DOHH2 (cell line): ENCODE measurements at regions not wholly inside any gene's neighbourhood (a gene's known extent, or its start where the extent isn't known, plus 50 kb on each side); places are given as distances from the start of the nearest gene placed in this dataset.

Experiments used
- H3F3A ChIP-seq: fragments of 200-600 bp; sonication (generic), shearing (Covaris generic); 2 replicates; pipeline ENCODE4 v1.6.0; 2016; ENCODE audit warnings: antibody characterized with exemption, mild to moderate bottlenecking; ENCODE audit not compliant: control insufficient read depth, insufficient read depth
- H3K27ac ChIP-seq: fragments of 200-600 bp; sonication (generic); 2 replicates; pipeline ENCODE4 v1.5.1; 2014; ENCODE audit warnings: low read depth, mild to moderate bottlenecking, low read length, moderate library complexity
- H3K27me3 ChIP-seq: fragments of 200-600 bp; sonication (generic); 2 replicates; pipeline ENCODE4 v1.6.1; 2014; ENCODE audit warnings: mild to moderate bottlenecking, low read length, mixed read lengths; ENCODE audit not compliant: control insufficient read depth
- H3K36me3 ChIP-seq: fragments of 200-600 bp; sonication (generic); 2 replicates; pipeline ENCODE4 v1.6.1; 2014; ENCODE audit warnings: mild to moderate bottlenecking, low read length, moderate library complexity, mixed read lengths; ENCODE audit not compliant: control insufficient read depth
- H3K4me1 ChIP-seq: fragments of 200-600 bp; sonication (generic); 2 replicates; pipeline ENCODE4 v1.6.1; 2014; ENCODE audit warnings: mild to moderate bottlenecking, low read length, mixed read lengths; ENCODE audit not compliant: control insufficient read depth
- H3K4me2 ChIP-seq: fragments of 200-600 bp; sonication (generic); 2 replicates; pipeline ENCODE4 v1.6.0; 2014; ENCODE audit warnings: mild to moderate bottlenecking, low read length, moderate library complexity
- H3K4me3 ChIP-seq: fragments of 200-600 bp; sonication (generic); 2 replicates; pipeline ENCODE4 v1.5.1; 2014; ENCODE audit warnings: mild to moderate bottlenecking, low read length, mixed read lengths
- H3K79me2 ChIP-seq: fragments of 200-600 bp; sonication (generic); 2 replicates; pipeline ENCODE4 v1.6.1; 2014; ENCODE audit warnings: mild to moderate bottlenecking, low read length, mixed read lengths; ENCODE audit not compliant: control insufficient read depth
- H3K9me2 ChIP-seq: fragments of 200-600 bp; sonication (generic); replicated peaks from 2 replicates; pipeline ENCODE4 v1.6.1; 2014; ENCODE audit warnings: mild to moderate bottlenecking, low read length, mixed read lengths; ENCODE audit not compliant: control insufficient read depth
- H3K9me3 ChIP-seq: fragments of 200-600 bp; sonication (generic); 2 replicates; pipeline ENCODE4 v1.6.1; 2014; ENCODE audit warnings: antibody characterized with exemption, low read length, mixed read lengths; ENCODE audit not compliant: control insufficient read depth, insufficient read depth
- H4K20me1 ChIP-seq: fragments of 200-600 bp; sonication (generic); 2 replicates; pipeline ENCODE4 v1.6.0; 2014; ENCODE audit warnings: low read depth, mild to moderate bottlenecking, antibody characterized with exemption, low read length, moderate library complexity; ENCODE audit not compliant: control insufficient read depth, insufficient read depth
- EZH2phosphoT487 ChIP-seq: fragments of 200-600 bp; sonication (generic); IDR thresholded peaks from 2 replicates; pipeline ENCODE4 v1.6.1; 2017; ENCODE audit warnings: borderline replicate concordance, mild to moderate bottlenecking, antibody characterized with exemption, low read length, moderate library complexity, mixed read lengths
- TF ChIP-seq, protein P1 (sequence below): fragments of 200-600 bp; sonication (generic); IDR thresholded peaks from one replicate; pipeline ENCODE4 v1.5.1; 2014; ENCODE audit warnings: antibody characterized with exemption, mild to moderate bottlenecking, low read depth, low read length; ENCODE audit not compliant: poor library complexity, severe bottlenecking

- Histone ChIP-seq H3K4me3 (no peak overlapping the region), H3K27me3 (no peaks in the 10 kb centered on the region), H3K9me3 (no peaks in the 10 kb centered on the region), H3K4me2 (no peak overlapping the region), H3K4me1 (no peaks in the 10 kb centered on the region), H3K27ac (no peak overlapping the region), H3F3A (no peaks in the 10 kb centered on the region), H3K36me3 (no peaks in the 10 kb centered on the region), H3K79me2 (no peaks in the 10 kb centered on the region), H4K20me1 (no peaks in the 10 kb centered on the region), H3K9me2 (0 out of 2 replicates have a peak, but pooled peaks cover 2% of the 10 kb centered on the region)
- no peak for TF ChIP-seq EZH2phosphoT487
- TF ChIP-seq, protein P1, sequence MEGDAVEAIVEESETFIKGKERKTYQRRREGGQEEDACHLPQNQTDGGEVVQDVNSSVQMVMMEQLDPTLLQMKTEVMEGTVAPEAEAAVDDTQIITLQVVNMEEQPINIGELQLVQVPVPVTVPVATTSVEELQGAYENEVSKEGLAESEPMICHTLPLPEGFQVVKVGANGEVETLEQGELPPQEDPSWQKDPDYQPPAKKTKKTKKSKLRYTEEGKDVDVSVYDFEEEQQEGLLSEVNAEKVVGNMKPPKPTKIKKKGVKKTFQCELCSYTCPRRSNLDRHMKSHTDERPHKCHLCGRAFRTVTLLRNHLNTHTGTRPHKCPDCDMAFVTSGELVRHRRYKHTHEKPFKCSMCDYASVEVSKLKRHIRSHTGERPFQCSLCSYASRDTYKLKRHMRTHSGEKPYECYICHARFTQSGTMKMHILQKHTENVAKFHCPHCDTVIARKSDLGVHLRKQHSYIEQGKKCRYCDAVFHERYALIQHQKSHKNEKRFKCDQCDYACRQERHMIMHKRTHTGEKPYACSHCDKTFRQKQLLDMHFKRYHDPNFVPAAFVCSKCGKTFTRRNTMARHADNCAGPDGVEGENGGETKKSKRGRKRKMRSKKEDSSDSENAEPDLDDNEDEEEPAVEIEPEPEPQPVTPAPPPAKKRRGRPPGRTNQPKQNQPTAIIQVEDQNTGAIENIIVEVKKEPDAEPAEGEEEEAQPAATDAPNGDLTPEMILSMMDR: no peak
Observed at GRCh38 chr12:75603475-75603874, 92.1 kb upstream of the KRR1 start.

DNA sequence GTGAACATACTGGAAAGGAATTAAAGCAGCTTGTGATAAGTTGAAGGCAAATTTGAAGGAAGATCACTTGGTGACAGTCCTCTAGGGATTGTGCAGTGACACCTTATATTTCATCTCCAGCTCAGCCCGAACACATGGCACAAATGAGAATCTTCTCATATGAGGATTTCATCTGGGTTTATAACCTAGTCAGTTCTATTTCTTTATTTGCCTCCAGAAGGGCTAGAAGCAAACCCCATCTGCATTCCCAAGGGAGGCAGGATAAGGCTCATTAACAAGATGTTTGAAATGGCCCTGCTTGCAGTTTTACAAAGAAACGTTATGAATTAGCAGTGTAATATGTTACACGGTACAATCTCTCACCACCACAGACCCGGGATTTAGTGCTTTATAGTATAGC is 90.7 kb upstream of the KRR1 start:
- Histone ChIP-seq H3K27me3 (no peaks in the 10 kb centered on the region), H3K27ac (no peak overlapping the region), H3K9me3 (no peaks in the 10 kb centered on the region), H3K4me1 (no peaks in the 10 kb centered on the region), H3K36me3 (no peaks in the 10 kb centered on the region), H3K4me3 (no peak overlapping the region), H3F3A (no peaks in the 10 kb centered on the region), H3K79me2 (no peaks in the 10 kb centered on the region), H3K9me2 (0 out of 2 replicates have a peak, but pooled peaks cover 2% of the 10 kb centered on the region), H4K20me1 (no peaks in the 10 kb centered on the region), H3K4me2 (no peak overlapping the region)
- TF ChIP-seq EZH2phosphoT487: no peak
- TF ChIP-seq, protein P1: no peak

- Histone ChIP-seq H3K9me3 (no peaks in the 10 kb centered on the region), H3K4me1 (no peaks in the 10 kb centered on the region), H3K4me2 (no peak overlapping the region), H3K27ac (no peak overlapping the region), H3K9me2 (0 out of 2 replicates have a peak, but pooled peaks cover 2% of the 10 kb centered on the region), H3K4me3 (no peak overlapping the region), H3K36me3 (no peaks in the 10 kb centered on the region), H3K27me3 (no peaks in the 10 kb centered on the region), H4K20me1 (no peaks in the 10 kb centered on the region), H3K79me2 (no peaks in the 10 kb centered on the region), H3F3A (no peaks in the 10 kb centered on the region)
- TF ChIP-seq EZH2phosphoT487: no peak
- TF ChIP-seq, protein P1: no peak
Observed at GRCh38 chr12:75600146-75600545, 88.7 kb upstream of the KRR1 start.
